ENCODE measurements at regions not wholly inside any gene's neighbourhood (a gene's known extent, or its start where the extent isn't known, plus 50 kb on each side); places are given as distances from the start of the nearest gene placed in this dataset.
A peak's percentile ranks its signal among the peaks of the same experiment; 100 is the strongest.

DNA sequence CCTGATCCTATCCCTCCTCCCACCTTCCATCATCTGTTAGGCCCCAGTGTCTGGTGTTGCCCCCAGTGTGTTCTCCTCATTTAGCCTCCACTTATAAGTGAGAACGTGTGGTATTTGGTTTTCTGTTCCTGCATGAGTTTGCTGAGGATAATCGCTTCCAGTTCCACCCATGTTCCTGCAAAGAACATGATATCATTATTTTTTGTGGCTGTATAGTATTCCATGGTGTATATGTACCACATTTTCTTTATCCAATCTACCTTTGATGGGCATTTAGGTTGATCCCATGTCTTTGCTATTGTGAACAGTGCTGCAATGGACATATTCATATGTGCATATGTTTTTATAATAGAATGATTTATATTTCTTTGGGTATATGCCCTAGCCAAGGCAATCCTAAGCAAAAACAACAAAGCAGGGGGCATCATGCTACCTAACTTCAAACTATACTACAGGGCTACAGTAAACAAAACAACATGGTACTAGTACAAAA is 142.9 kb downstream of the TNFSF18 start:
- TF ChIP-seq, protein P1, sequence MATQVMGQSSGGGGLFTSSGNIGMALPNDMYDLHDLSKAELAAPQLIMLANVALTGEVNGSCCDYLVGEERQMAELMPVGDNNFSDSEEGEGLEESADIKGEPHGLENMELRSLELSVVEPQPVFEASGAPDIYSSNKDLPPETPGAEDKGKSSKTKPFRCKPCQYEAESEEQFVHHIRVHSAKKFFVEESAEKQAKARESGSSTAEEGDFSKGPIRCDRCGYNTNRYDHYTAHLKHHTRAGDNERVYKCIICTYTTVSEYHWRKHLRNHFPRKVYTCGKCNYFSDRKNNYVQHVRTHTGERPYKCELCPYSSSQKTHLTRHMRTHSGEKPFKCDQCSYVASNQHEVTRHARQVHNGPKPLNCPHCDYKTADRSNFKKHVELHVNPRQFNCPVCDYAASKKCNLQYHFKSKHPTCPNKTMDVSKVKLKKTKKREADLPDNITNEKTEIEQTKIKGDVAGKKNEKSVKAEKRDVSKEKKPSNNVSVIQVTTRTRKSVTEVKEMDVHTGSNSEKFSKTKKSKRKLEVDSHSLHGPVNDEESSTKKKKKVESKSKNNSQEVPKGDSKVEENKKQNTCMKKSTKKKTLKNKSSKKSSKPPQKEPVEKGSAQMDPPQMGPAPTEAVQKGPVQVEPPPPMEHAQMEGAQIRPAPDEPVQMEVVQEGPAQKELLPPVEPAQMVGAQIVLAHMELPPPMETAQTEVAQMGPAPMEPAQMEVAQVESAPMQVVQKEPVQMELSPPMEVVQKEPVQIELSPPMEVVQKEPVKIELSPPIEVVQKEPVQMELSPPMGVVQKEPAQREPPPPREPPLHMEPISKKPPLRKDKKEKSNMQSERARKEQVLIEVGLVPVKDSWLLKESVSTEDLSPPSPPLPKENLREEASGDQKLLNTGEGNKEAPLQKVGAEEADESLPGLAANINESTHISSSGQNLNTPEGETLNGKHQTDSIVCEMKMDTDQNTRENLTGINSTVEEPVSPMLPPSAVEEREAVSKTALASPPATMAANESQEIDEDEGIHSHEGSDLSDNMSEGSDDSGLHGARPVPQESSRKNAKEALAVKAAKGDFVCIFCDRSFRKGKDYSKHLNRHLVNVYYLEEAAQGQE (IDR thresholded peaks at IDR 0.05; ENCODE audit: insufficient read depth in 1 of 2, low read depth in 2 of 2, low read length in 2 of 2) = no peak
- TF ChIP-seq FOXP2 (optimal IDR thresholded peaks at IDR 0.05; ENCODE audit: borderline replicate concordance, extremely low read depth, extremely low read length, insufficient read depth) = no peak
- TF ChIP-seq TAF1 (IDR thresholded peaks at IDR 0.05; ENCODE audit: borderline replicate concordance, insufficient read depth, low read length) = no peak
- TF ChIP-seq POLR2AphosphoS5 (IDR thresholded peaks at IDR 0.05; ENCODE audit: low read depth, low read length) = no peak
- TF ChIP-seq SIN3A (IDR thresholded peaks at IDR 0.05; ENCODE audit: borderline replicate concordance, insufficient read depth, low read length) = no peak

DNA sequence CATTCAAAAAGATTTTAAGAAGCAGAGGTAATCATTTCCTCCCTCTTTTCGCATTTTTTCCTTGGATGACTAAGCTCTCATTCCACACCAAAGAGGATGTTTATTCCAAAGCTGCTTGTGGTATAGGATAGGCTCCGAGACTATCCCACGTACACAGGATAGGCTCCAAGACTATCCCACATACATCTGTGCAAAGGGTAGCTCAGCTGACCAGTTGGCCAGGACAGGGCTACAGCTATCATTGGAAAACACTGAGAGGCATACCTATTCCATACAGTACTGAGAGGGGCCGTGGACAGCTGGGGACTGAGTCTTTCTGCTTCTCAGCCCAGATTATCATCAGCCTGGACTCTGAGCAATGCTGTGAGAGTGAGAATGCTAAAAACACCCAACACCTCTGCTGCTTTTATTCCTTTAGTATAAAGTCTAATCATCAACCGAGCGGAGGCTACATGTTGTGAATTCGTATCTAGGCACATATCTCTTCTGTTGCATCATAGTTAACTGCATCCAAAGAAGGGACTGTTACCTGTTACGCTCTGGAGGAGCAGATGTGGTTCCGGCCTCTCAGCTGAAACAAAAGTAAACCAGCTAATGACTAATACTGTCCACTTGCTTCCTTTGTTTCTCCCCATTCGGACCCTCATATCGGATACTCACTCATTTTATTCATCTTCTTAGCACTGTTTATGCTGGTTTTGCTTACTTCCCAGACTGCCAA is 141.0 kb downstream of the TNFSF18 start:
- TF ChIP-seq, protein P1 (IDR thresholded peaks at IDR 0.05; ENCODE audit: insufficient read depth in 1 of 2, low read depth in 2 of 2, low read length in 2 of 2) = no peak
- TF ChIP-seq SIN3A (IDR thresholded peaks at IDR 0.05; ENCODE audit: borderline replicate concordance, insufficient read depth, low read length) = no peak
- TF ChIP-seq TAF1 (IDR thresholded peaks at IDR 0.05; ENCODE audit: borderline replicate concordance, insufficient read depth, low read length) = no peak
- TF ChIP-seq FOXP2 (optimal IDR thresholded peaks at IDR 0.05; ENCODE audit: borderline replicate concordance, extremely low read depth, extremely low read length, insufficient read depth) = peak; percentile 85
- no peak for TF ChIP-seq POLR2AphosphoS5 (IDR thresholded peaks at IDR 0.05; ENCODE audit: low read depth, low read length)

DNA sequence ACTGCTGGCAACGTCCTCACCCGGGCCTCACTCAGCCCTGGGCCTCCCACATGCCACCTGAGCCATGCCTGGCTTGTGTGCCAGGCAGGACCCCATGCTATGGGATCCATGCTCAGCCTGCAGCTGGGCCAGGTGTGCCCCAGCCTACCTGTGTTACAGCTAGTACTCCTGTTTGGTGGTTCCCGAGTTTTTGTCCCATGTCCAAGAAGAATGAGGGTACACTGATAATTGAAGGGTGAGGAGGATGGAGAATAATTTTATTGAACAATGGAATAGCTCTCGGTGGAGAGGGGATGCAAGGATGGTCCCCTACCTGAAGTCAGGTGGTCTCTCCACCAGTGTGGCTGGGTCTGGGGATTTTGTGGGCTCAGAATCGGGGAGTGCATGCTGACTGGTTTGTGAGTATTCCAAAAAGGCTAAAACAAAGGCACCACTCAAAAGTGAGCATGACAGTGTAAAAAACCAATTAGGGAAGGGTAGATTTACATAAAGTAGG is 137.9 kb downstream of the TNFSF18 start:
- TF ChIP-seq SIN3A (IDR thresholded peaks at IDR 0.05; ENCODE audit: borderline replicate concordance, insufficient read depth, low read length) (no peak), POLR2AphosphoS5 (IDR thresholded peaks at IDR 0.05; ENCODE audit: low read depth, low read length) (no peak), FOXP2 (optimal IDR thresholded peaks at IDR 0.05; ENCODE audit: borderline replicate concordance, extremely low read depth, extremely low read length, insufficient read depth) (no peak), TAF1 (IDR thresholded peaks at IDR 0.05; ENCODE audit: borderline replicate concordance, insufficient read depth, low read length) (no peak)
- TF ChIP-seq, protein P1 (IDR thresholded peaks at IDR 0.05; ENCODE audit: insufficient read depth in 1 of 2, low read depth in 2 of 2, low read length in 2 of 2) = no peak

DNA sequence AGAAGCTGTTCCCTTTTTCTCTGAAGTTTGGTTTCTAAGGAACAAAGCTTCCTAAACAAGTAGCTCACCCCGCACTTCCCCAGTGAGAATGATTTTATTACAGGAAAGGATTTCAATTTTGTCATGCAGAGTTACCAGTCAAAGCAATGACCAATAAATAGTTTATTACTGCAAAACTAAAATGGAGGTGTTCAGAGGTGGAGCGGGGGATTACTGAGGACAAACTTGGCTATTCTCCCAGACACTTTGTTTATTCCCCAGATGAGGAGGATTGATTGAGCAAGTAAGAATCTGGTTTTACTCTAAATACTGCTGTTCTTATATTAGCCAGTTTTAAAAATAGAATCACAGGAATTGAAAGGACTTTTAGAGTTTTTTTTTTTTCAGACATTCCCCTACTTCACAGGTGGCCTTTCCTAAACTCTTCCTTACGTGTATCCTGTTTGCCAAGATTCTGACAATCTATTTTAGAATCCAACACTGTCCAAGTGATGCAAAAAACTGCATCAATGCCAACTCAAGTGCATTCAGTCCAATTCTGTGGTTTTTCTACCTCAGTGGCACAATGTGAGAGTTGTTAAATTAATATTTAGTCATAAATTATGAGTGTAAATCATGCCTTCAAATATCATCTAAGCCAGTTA is 136.1 kb downstream of the TNFSF18 start:
- TF ChIP-seq FOXP2 (optimal IDR thresholded peaks at IDR 0.05; ENCODE audit: borderline replicate concordance, extremely low read depth, extremely low read length, insufficient read depth) (no peak), TAF1 (IDR thresholded peaks at IDR 0.05; ENCODE audit: borderline replicate concordance, insufficient read depth, low read length) (no peak), POLR2AphosphoS5 (IDR thresholded peaks at IDR 0.05; ENCODE audit: low read depth, low read length) (no peak), SIN3A (IDR thresholded peaks at IDR 0.05; ENCODE audit: borderline replicate concordance, insufficient read depth, low read length) (no peak)
- TF ChIP-seq, protein P1 (IDR thresholded peaks at IDR 0.05; ENCODE audit: insufficient read depth in 1 of 2, low read depth in 2 of 2, low read length in 2 of 2) = no peak
